ENCODE measurements at regions not wholly inside any gene's neighbourhood (a gene's known extent, or its start where the extent isn't known, plus 50 kb on each side); places are given as distances from the start of the nearest gene placed in this dataset.

- no peak overlapping the region for H3K27ac ChIP-seq
- no peaks in the 10 kb centered on the region for H3K27me3 ChIP-seq (replicated peaks; ENCODE audit: insufficient read depth)
- DNase-seq (ENCODE audit: low spot score) (no peak), ATAC-seq (ENCODE audit: insufficient number of reproducible peaks, low FRiP score, low read depth) (no peak)
- TF ChIP-seq CTCF (IDR thresholded peaks at IDR 0.05), result no peak
- no peaks in the 10 kb centered on the region for H3K9me3 ChIP-seq
- H3K4me3 ChIP-seq, result no peak overlapping the region
- no peaks in the 10 kb centered on the region for H3K4me1 ChIP-seq (ENCODE audit: control insufficient read depth in 1 of 2, low read depth in 2 of 2)
- H3K36me3 ChIP-seq, result no peaks in the 10 kb centered on the region
Observed at GRCh38 chr3:67227030-67227429, 228.9 kb downstream of the KBTBD8 start.

- Histone ChIP-seq H3K9me3 (no peaks in the 10 kb centered on the region), H3K4me1 (ENCODE audit: control insufficient read depth in 1 of 2, low read depth in 2 of 2) (no peaks in the 10 kb centered on the region), H3K36me3 (no peaks in the 10 kb centered on the region), H3K27me3 (replicated peaks; ENCODE audit: insufficient read depth) (no peaks in the 10 kb centered on the region), H3K27ac (no peak overlapping the region), H3K4me3 (no peak overlapping the region)
- no peak for ATAC-seq (ENCODE audit: insufficient number of reproducible peaks, low FRiP score, low read depth)
- no peak for DNase-seq (ENCODE audit: low spot score)
- TF ChIP-seq CTCF (IDR thresholded peaks at IDR 0.05), result no peak
Observed at GRCh38 chr3:67228136-67228535, 230.0 kb downstream of the KBTBD8 start.

GRCh38 chr3:67232642-67233041, 234.5 kb downstream of the KBTBD8 start:
- Histone ChIP-seq H3K9me3 (no peaks in the 10 kb centered on the region), H3K4me1 (ENCODE audit: control insufficient read depth in 1 of 2, low read depth in 2 of 2) (no peaks in the 10 kb centered on the region), H3K27me3 (replicated peaks; ENCODE audit: insufficient read depth) (no peaks in the 10 kb centered on the region), H3K36me3 (no peaks in the 10 kb centered on the region), H3K27ac (no peak overlapping the region), H3K4me3 (no peak overlapping the region)
- ATAC-seq (ENCODE audit: insufficient number of reproducible peaks, low FRiP score, low read depth) (no peak), DNase-seq (ENCODE audit: low spot score) (no peak)
- TF ChIP-seq CTCF (IDR thresholded peaks at IDR 0.05), result no peak

GRCh38 chr3:67239353-67239752, 241.2 kb downstream of the KBTBD8 start:
- H3K27me3 ChIP-seq (replicated peaks; ENCODE audit: insufficient read depth), result no peaks in the 10 kb centered on the region
- ATAC-seq (ENCODE audit: insufficient number of reproducible peaks, low FRiP score, low read depth) (no peak), DNase-seq (ENCODE audit: low spot score) (no peak)
- H3K36me3 ChIP-seq, result no peaks in the 10 kb centered on the region
- H3K27ac ChIP-seq, result peak overlapping the region; percentile 38 to 53
- no peak overlapping the region for H3K4me3 ChIP-seq
- H3K4me1 ChIP-seq (ENCODE audit: control insufficient read depth in 1 of 2, low read depth in 2 of 2), result peaks cover 12 to 30% of the 10 kb centered on the region in 2 donors
- no peak for TF ChIP-seq CTCF (IDR thresholded peaks at IDR 0.05)
- no peaks in the 10 kb centered on the region for H3K9me3 ChIP-seq

- DNase-seq (ENCODE audit: low spot score), result no peak
- H3K27me3 ChIP-seq (replicated peaks; ENCODE audit: insufficient read depth), result no peaks in the 10 kb centered on the region
Observed at GRCh38 chr3:67241084-67241483, 243.0 kb downstream of the KBTBD8 start.

More at GRCh38 chr3:67241084-67241483, 243.0 kb downstream of the KBTBD8 start:
- no peak overlapping the region for H3K4me3 ChIP-seq
- no peak for TF ChIP-seq CTCF (IDR thresholded peaks at IDR 0.05)
- H3K36me3 ChIP-seq, result no peaks in the 10 kb centered on the region
- no peaks in the 10 kb centered on the region for H3K9me3 ChIP-seq
- peaks cover 12 to 30% of the 10 kb centered on the region in 2 donors for H3K4me1 ChIP-seq (ENCODE audit: control insufficient read depth in 1 of 2, low read depth in 2 of 2)
- ATAC-seq (ENCODE audit: insufficient number of reproducible peaks, low FRiP score, low read depth), result no peak
- H3K27ac ChIP-seq, result no peak overlapping the region
